ENCODE measurements at regions not wholly inside any gene's neighbourhood (a gene's known extent, or its start where the extent isn't known, plus 50 kb on each side); places are given as distances from the start of the nearest gene placed in this dataset.

GRCh38 chr17:65277576-65277975 lies 140.4 kb downstream of the RGS9 start (continued):
- TF ChIP-seq FOXO4 (CRISPR knock-in tag; IDR thresholded peaks at IDR 0.05) (no peak), ZBTB34 (CRISPR knock-in tag; IDR thresholded peaks at IDR 0.05) (no peak), HEY1 (CRISPR knock-in tag; IDR thresholded peaks at IDR 0.05; ENCODE audit: borderline replicate concordance) (no peak), SMARCA4 (IDR thresholded peaks at IDR 0.05) (no peak), ZFPM2 (CRISPR knock-in tag; IDR thresholded peaks at IDR 0.05) (no peak)
